ENCODE measurements at regions not wholly inside any gene's neighbourhood (a gene's known extent, or its start where the extent isn't known, plus 50 kb on each side); places are given as distances from the start of the nearest gene placed in this dataset.

- TF ChIP-seq CTCF (IDR thresholded peaks at IDR 0.05) (no peak), POLR2A (IDR thresholded peaks at IDR 0.05) (no peak), POLR2AphosphoS5 (IDR thresholded peaks at IDR 0.05) (no peak), EP300 (IDR thresholded peaks at IDR 0.05; ENCODE audit: low read depth) (no peak)
These were observed 368.7 kb downstream of the MID1IP1 start for GRCh38 chrX:39169976-39170375.

Data from transverse colon (tissue), 4 donors.